GM23338 (cell line): ENCODE measurements at regions not wholly inside any gene's neighbourhood (a gene's known extent, or its start where the extent isn't known, plus 50 kb on each side); places are given as distances from the start of the nearest gene placed in this dataset.

Experiments used
- ATAC-seq: fragments of 200-7000 bp; cut with Tn5 transposase; 3 replicates; pipeline ENCODE4 v1.9.1; 2020
- DNase-seq: peaks from one replicate; pipeline ENCODE4 v3.0.0-alpha.2; 2015; ENCODE audit warnings: low spot score
- H2AFZ ChIP-seq: fragments of 200-600 bp; sonication (generic); 2 replicates; pipeline ENCODE4 v1.8.0; 2016; ENCODE audit warnings: antibody characterized with exemption, mild to moderate bottlenecking, moderate library complexity
- H3F3A ChIP-seq: fragments of 200-600 bp; sonication (generic); replicated peaks from 2 replicates; pipeline ENCODE4 v1.8.0; 2017; ENCODE audit warnings: antibody characterized with exemption, mixed run types, low read depth
- H3K27ac ChIP-seq: fragments of 200-600 bp; sonication (generic); 2 replicates; pipeline ENCODE4 v1.6.1; 2016; ENCODE audit warnings: low read depth
- H3K27me3 ChIP-seq: fragments of 200-600 bp; sonication (generic); 2 replicates; pipeline ENCODE4 v1.8.0; 2016; ENCODE audit warnings: mild to moderate bottlenecking, mixed run types, moderate library complexity; ENCODE audit not compliant: insufficient read depth
- H3K36me3 ChIP-seq: fragments of 200-600 bp; sonication (generic); 2 replicates; pipeline ENCODE4 v1.8.0; 2016; ENCODE audit warnings: mild to moderate bottlenecking; ENCODE audit not compliant: insufficient read depth
- H3K4me1 ChIP-seq: fragments of 200-600 bp; sonication (generic); 2 replicates; pipeline ENCODE4 v1.8.0; 2016; ENCODE audit warnings: mild to moderate bottlenecking, moderate library complexity; ENCODE audit not compliant: insufficient read depth
- H3K4me2 ChIP-seq: fragments of 200-600 bp; sonication (generic); 2 replicates; pipeline ENCODE4 v1.7.1; 2017; ENCODE audit warnings: mixed run types
- H3K4me3 ChIP-seq: fragments of 200-600 bp; sonication (generic); 2 replicates; pipeline ENCODE4 v1.6.1; 2016; ENCODE audit warnings: mixed run types
- H3K79me2 ChIP-seq: fragments of 200-600 bp; sonication (generic); replicated peaks from 2 replicates; pipeline ENCODE4 v1.8.0; 2017; ENCODE audit warnings: mild to moderate bottlenecking; ENCODE audit not compliant: insufficient read depth
- H3K9me2 ChIP-seq: fragments of 200-600 bp; sonication (generic); 2 replicates; pipeline ENCODE4 v1.8.0; 2017; ENCODE audit not compliant: insufficient read depth
- H4K20me1 ChIP-seq: fragments of 200-600 bp; sonication (generic); replicated peaks from 2 replicates; pipeline ENCODE4 v1.8.0; 2017; ENCODE audit warnings: mild to moderate bottlenecking; ENCODE audit not compliant: insufficient read depth
- H3K27ac Mint-ChIP-seq: 2 replicates; pipeline ENCODE4 v1.8.0; 2020; ENCODE audit warnings: inconsistent platforms, mild to moderate bottlenecking, moderate library complexity, mixed read lengths
- H3K27me3 Mint-ChIP-seq: 3 replicates; pipeline ENCODE4 v1.8.0; 2022; ENCODE audit warnings: low read depth, mild to moderate bottlenecking, moderate library complexity, mixed read lengths, inconsistent platforms; ENCODE audit not compliant: insufficient read depth, poor library complexity
- H3K36me3 Mint-ChIP-seq: 3 replicates; pipeline ENCODE4 v1.8.0; 2021; ENCODE audit warnings: low read depth, mild to moderate bottlenecking, inconsistent platforms, moderate library complexity, mixed read lengths
- H3K4me1 Mint-ChIP-seq: 3 replicates; pipeline ENCODE4 v1.8.0; 2020; ENCODE audit warnings: mild to moderate bottlenecking, inconsistent platforms, mixed read lengths
- H3K4me3 Mint-ChIP-seq: 3 replicates; pipeline ENCODE4 v1.8.0; 2021; ENCODE audit warnings: moderate library complexity, mild to moderate bottlenecking, inconsistent platforms, mixed read lengths
- H3K9me3 Mint-ChIP-seq: 3 replicates; pipeline ENCODE4 v1.8.0; 2020; ENCODE audit warnings: moderate library complexity, mild to moderate bottlenecking, inconsistent platforms, mixed read lengths
- CREB1 ChIP-seq: fragments of 250-450 bp; sonication (Bioruptor Pico); IDR thresholded peaks from 2 replicates; pipeline ENCODE4 v1.5.0; 2020; ENCODE audit warnings: low read depth, mild to moderate bottlenecking, moderate library complexity
- ETS1 ChIP-seq: IDR thresholded peaks from 2 replicates; pipeline ENCODE4 v1.6.1; 2016; ENCODE audit warnings: antibody characterized with exemption
- EZH2 ChIP-seq: fragments of 200-600 bp; sonication (generic); IDR thresholded peaks from one replicate; pipeline ENCODE4 v1.8.0; 2017; ENCODE audit warnings: antibody characterized with exemption, mild to moderate bottlenecking, low read depth; ENCODE audit not compliant: unreplicated experiment
- EZH2phosphoT487 ChIP-seq: fragments of 200-600 bp; sonication (generic); IDR thresholded peaks from one replicate; pipeline ENCODE4 v1.8.1; 2018; ENCODE audit warnings: antibody characterized with exemption; ENCODE audit not compliant: unreplicated experiment
- JUNB ChIP-seq: IDR thresholded peaks from one replicate; pipeline ENCODE4 v1.6.1; 2016; ENCODE audit warnings: antibody characterized with exemption; ENCODE audit not compliant: unreplicated experiment
- NANOG ChIP-seq: IDR thresholded peaks from 2 replicates; pipeline ENCODE4 v1.6.1; 2016; ENCODE audit warnings: antibody characterized with exemption, borderline replicate concordance
- POLR2AphosphoS5 ChIP-seq: IDR thresholded peaks from 2 replicates; pipeline ENCODE4 v1.6.1; 2016; ENCODE audit warnings: antibody characterized with exemption, low read depth
- REST ChIP-seq: IDR thresholded peaks from one replicate; pipeline ENCODE4 v1.6.1; 2018; ENCODE audit warnings: antibody characterized with exemption; ENCODE audit not compliant: unreplicated experiment
- ZNF114 ChIP-seq: fragments of 250-450 bp; sonication (Bioruptor Pico); IDR thresholded peaks from 2 replicates; pipeline ENCODE4 v1.5.0; 2020; ENCODE audit warnings: mild to moderate bottlenecking, moderate library complexity
- ZNF331 ChIP-seq: fragments of 250-450 bp; sonication (Bioruptor Pico); IDR thresholded peaks from 2 replicates; pipeline ENCODE4 v1.5.0; 2020; ENCODE audit warnings: low read depth, mild to moderate bottlenecking, moderate library complexity
- TF ChIP-seq, protein P1 (sequence below), 2 experiments: fragments of 200-600 bp in 1 of 2; sonication (generic) in 1 of 2; conservative IDR thresholded peaks; 2 replicates each; pipeline versions ENCODE4 v1.5.1 to v1.6.1; 2016 to 2017; ENCODE audit warnings: antibody characterized with exemption in 2 of 2, low read depth in 2 of 2, mild to moderate bottlenecking in 2 of 2, moderate library complexity in 1 of 2
- TF ChIP-seq, protein P2 (sequence below): fragments of 250-450 bp; sonication (Bioruptor Pico); IDR thresholded peaks from 2 replicates; pipeline ENCODE4 v1.5.0; 2020; ENCODE audit warnings: mild to moderate bottlenecking, moderate library complexity

- Mint-ChIP-seq H3K27me3 (peaks cover 4% of the 10 kb centered on the region), H3K4me3 (no peak overlapping the region), H3K36me3 (peaks cover 5% of the 10 kb centered on the region; the same call in 2 of the 3 replicates), H3K9me3 (peaks cover 9% of the 10 kb centered on the region), H3K27ac (no peak overlapping the region), H3K4me1 (no peaks in the 10 kb centered on the region)
- no peak overlapping the region for H2AFZ ChIP-seq
- peaks cover 6% of the 10 kb centered on the region; the same call in 1 of the 2 replicates for H3K9me2 ChIP-seq
- H3F3A ChIP-seq, result no peaks in the 10 kb centered on the region
- TF ChIP-seq EZH2phosphoT487 (no peak), NANOG (no peak), REST (no peak), EZH2 (no peak), CREB1 (CRISPR knock-in tag) (no peak), JUNB (no peak), POLR2AphosphoS5 (no peak), ZNF331 (CRISPR knock-in tag) (no peak), ZNF114 (CRISPR knock-in tag) (no peak), ETS1 (no peak)
- TF ChIP-seq, protein P1, sequence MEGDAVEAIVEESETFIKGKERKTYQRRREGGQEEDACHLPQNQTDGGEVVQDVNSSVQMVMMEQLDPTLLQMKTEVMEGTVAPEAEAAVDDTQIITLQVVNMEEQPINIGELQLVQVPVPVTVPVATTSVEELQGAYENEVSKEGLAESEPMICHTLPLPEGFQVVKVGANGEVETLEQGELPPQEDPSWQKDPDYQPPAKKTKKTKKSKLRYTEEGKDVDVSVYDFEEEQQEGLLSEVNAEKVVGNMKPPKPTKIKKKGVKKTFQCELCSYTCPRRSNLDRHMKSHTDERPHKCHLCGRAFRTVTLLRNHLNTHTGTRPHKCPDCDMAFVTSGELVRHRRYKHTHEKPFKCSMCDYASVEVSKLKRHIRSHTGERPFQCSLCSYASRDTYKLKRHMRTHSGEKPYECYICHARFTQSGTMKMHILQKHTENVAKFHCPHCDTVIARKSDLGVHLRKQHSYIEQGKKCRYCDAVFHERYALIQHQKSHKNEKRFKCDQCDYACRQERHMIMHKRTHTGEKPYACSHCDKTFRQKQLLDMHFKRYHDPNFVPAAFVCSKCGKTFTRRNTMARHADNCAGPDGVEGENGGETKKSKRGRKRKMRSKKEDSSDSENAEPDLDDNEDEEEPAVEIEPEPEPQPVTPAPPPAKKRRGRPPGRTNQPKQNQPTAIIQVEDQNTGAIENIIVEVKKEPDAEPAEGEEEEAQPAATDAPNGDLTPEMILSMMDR (conservative IDR thresholded peaks at IDR 0.05; ENCODE audit: low read depth in 2 of 2), result no peak
- TF ChIP-seq, protein P2, sequence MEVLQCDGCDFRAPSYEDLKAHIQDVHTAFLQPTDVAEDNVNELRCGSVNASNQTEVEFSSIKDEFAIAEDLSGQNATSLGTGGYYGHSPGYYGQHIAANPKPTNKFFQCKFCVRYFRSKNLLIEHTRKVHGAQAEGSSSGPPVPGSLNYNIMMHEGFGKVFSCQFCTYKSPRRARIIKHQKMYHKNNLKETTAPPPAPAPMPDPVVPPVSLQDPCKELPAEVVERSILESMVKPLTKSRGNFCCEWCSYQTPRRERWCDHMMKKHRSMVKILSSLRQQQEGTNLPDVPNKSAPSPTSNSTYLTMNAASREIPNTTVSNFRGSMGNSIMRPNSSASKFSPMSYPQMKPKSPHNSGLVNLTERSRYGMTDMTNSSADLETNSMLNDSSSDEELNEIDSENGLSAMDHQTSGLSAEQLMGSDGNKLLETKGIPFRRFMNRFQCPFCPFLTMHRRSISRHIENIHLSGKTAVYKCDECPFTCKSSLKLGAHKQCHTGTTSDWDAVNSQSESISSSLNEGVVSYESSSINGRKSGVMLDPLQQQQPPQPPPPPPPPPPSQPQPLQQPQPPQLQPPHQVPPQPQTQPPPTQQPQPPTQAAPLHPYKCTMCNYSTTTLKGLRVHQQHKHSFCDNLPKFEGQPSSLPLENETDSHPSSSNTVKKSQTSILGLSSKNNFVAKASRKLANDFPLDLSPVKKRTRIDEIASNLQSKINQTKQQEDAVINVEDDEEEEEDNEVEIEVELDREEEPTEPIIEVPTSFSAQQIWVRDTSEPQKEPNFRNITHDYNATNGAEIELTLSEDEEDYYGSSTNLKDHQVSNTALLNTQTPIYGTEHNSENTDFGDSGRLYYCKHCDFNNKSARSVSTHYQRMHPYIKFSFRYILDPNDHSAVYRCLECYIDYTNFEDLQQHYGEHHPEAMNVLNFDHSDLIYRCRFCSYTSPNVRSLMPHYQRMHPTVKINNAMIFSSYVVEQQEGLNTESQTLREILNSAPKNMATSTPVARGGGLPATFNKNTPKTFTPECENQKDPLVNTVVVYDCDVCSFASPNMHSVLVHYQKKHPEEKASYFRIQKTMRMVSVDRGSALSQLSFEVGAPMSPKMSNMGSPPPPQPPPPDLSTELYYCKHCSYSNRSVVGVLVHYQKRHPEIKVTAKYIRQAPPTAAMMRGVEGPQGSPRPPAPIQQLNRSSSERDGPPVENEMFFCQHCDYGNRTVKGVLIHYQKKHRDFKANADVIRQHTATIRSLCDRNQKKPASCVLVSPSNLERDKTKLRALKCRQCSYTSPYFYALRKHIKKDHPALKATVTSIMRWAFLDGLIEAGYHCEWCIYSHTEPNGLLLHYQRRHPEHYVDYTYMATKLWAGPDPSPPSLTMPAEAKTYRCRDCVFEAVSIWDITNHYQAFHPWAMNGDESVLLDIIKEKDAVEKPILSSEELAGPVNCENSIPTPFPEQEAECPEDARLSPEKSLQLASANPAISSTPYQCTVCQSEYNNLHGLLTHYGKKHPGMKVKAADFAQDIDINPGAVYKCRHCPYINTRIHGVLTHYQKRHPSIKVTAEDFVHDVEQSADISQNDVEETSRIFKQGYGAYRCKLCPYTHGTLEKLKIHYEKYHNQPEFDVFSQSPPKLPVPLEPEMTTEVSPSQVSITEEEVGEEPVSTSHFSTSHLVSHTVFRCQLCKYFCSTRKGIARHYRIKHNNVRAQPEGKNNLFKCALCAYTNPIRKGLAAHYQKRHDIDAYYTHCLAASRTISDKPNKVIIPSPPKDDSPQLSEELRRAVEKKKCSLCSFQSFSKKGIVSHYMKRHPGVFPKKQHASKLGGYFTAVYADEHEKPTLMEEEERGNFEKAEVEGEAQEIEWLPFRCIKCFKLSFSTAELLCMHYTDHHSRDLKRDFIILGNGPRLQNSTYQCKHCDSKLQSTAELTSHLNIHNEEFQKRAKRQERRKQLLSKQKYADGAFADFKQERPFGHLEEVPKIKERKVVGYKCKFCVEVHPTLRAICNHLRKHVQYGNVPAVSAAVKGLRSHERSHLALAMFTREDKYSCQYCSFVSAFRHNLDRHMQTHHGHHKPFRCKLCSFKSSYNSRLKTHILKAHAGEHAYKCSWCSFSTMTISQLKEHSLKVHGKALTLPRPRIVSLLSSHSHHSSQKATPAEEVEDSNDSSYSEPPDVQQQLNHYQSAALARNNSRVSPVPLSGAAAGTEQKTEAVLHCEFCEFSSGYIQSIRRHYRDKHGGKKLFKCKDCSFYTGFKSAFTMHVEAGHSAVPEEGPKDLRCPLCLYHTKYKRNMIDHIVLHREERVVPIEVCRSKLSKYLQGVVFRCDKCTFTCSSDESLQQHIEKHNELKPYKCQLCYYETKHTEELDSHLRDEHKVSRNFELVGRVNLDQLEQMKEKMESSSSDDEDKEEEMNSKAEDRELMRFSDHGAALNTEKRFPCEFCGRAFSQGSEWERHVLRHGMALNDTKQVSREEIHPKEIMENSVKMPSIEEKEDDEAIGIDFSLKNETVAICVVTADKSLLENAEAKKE (CRISPR knock-in tag), result no peak
- DNase-seq, result no peak
- no peaks in the 10 kb centered on the region for H4K20me1 ChIP-seq
- no peak for ATAC-seq
- H3K4me1 ChIP-seq, result no peaks in the 10 kb centered on the region
- no peaks in the 10 kb centered on the region for H3K36me3 ChIP-seq
- H3K4me2 ChIP-seq, result no peak overlapping the region
- no peaks in the 10 kb centered on the region for H3K79me2 ChIP-seq
- no peaks in the 10 kb centered on the region for H3K27me3 ChIP-seq
- H3K27ac ChIP-seq, result no peak overlapping the region
- no peak overlapping the region for H3K4me3 ChIP-seq
These were observed 180.7 kb upstream of the PRICKLE1 start for GRCh38 chr12:42770261-42770660.
